ENCODE measurements at regions not wholly inside any gene's neighbourhood (a gene's known extent, or its start where the extent isn't known, plus 50 kb on each side); places are given as distances from the start of the nearest gene placed in this dataset.

DNA sequence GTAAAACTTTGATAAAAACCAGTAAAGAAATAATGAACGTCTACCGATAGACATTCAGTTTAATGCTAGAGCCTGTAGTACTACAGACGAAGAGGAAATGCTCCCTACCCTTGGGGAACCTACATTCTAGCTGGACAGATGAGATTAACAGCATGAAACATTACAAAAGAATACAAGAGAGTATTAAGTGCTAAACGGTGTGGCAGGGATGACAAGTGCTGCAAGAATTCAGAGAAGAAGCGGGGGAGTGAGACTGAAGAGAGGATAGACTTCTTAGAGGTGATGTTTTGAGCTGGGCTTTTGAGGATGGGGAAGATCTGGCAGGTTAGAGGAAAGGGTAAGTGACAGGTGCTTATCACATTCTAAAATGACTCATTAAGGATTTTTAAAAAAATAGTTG lies 52.6 kb upstream of the ESX1 start:
- 66% methylated on average over 5 of the region's 5 CpGs for WGBS
- H3K27me3 ChIP-seq (ENCODE audit: insufficient read depth, low read length), result no peaks in the 10 kb centered on the region
- no peaks in the 10 kb centered on the region for H3K9me3 ChIP-seq (ENCODE audit: insufficient read depth, low read depth, low read length)
- H3K4me3 ChIP-seq (ENCODE audit: low read length), result no peak overlapping the region
- H3K27ac ChIP-seq (ENCODE audit: low read depth, low read length), result no peak overlapping the region
- no peaks in the 10 kb centered on the region for H3K36me3 ChIP-seq (ENCODE audit: insufficient read depth, low read length)
- no peaks in the 10 kb centered on the region for H3K4me1 ChIP-seq (ENCODE audit: insufficient read depth, low read length)
- H3K9ac ChIP-seq (ENCODE audit: low read depth, low read length), result no peak overlapping the region

DNA sequence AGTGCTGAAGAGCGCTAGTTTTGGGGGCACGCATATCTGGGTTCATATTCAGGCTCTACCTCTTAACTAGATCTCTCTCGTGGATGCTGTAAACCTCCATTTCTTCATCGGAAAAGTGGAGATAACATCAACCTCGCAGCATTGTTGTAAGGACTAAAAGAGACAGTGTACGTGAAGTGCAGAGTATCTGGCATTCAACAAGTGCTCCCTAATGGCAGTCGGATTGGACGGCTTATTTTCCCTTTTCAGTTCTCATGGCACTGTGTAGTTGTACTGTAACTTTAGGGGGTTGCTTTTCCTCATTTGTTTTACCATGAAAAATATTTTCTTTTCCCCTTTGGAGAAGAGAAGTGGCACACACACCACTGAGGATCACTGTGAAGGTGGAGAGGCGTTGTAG lies 51.4 kb upstream of the ESX1 start:
- Histone ChIP-seq H3K4me3 (ENCODE audit: low read length) (no peak overlapping the region), H3K27ac (ENCODE audit: low read depth, low read length) (no peak overlapping the region), H3K9ac (ENCODE audit: low read depth, low read length) (no peak overlapping the region), H3K36me3 (ENCODE audit: insufficient read depth, low read length) (no peaks in the 10 kb centered on the region), H3K9me3 (ENCODE audit: insufficient read depth, low read depth, low read length) (no peaks in the 10 kb centered on the region), H3K4me1 (ENCODE audit: insufficient read depth, low read length) (no peaks in the 10 kb centered on the region), H3K27me3 (ENCODE audit: insufficient read depth, low read length) (no peaks in the 10 kb centered on the region)
- WGBS, result 95% methylated on average over 9 of the region's 9 CpGs

Measured in HUES64 (cell line).